IPS DF 6.9 (cell line): ENCODE measurements at regions not wholly inside any gene's neighbourhood (a gene's known extent, or its start where the extent isn't known, plus 50 kb on each side); places are given as distances from the start of the nearest gene placed in this dataset.

Experiments used
- DNase-seq: peaks from one replicate; pipeline ENCODE4 v3.0.0-alpha.2; 2013; ENCODE audit warnings: low read depth, low spot score
- H3K27ac ChIP-seq: one replicate; pipeline ENCODE4 v1.5.1; 2013; ENCODE audit warnings: low read length, control low read depth
- H3K27me3 ChIP-seq: 2 replicates; pipeline ENCODE4 v1.6.1; 2013; ENCODE audit warnings: mild to moderate bottlenecking, low read length; ENCODE audit not compliant: control insufficient read depth, insufficient read depth
- H3K36me3 ChIP-seq: 2 replicates; pipeline ENCODE4 v1.6.1; 2013; ENCODE audit warnings: low read length; ENCODE audit not compliant: control insufficient read depth, insufficient read depth
- H3K4me1 ChIP-seq: 2 replicates; pipeline ENCODE4 v1.6.1; 2013; ENCODE audit warnings: low read length; ENCODE audit not compliant: control insufficient read depth, insufficient read depth
- H3K4me3 ChIP-seq: 2 replicates; pipeline ENCODE4 v1.5.1; 2013; ENCODE audit warnings: mild to moderate bottlenecking, low read length
- H3K9me3 ChIP-seq: 2 replicates; pipeline ENCODE4 v1.6.1; 2013; ENCODE audit warnings: low read length, inconsistent platforms; ENCODE audit not compliant: control insufficient read depth, insufficient read depth
- WGBS: extraction: QIAGEN DNeasy Blood & Tissue Kit; methylation state at CpG from one replicate; pipeline ENCODE4 v1.1.7; 2013; ENCODE audit warnings: mixed read lengths, missing lambda C conversion rate; ENCODE audit not compliant: insufficient read length, insufficient coverage; 5-methylcytosine and 5-hydroxymethylcytosine counted together

DNA sequence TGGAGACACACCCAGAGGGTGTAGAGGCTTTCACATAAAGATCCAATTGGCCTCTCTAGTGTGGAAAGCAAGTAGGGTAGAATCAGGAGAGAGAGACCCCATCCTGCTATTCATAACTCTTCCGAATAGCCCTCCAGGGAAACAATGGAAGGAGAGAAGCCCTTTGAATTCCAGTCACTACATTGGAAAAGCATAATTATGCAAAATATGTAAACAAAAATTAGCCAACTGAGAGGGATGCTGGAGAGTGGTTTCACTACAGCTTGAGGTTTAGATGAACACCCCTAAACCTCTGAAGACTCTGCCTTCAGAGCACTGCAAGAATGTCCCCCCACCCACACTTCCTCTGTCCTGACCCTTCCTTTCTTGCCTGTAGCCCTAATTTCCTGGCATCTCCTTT, 197.3 kb upstream of the ANKRD55 start:
- Histone ChIP-seq H3K4me3 (no peak overlapping the region), H3K27ac (no peak overlapping the region), H3K9me3 (no peaks in the 10 kb centered on the region), H3K36me3 (no peaks in the 10 kb centered on the region), H3K4me1 (no peaks in the 10 kb centered on the region), H3K27me3 (no peaks in the 10 kb centered on the region)
- WGBS, result no CpG with 5 or more reads among the region's 1 CpG
- no peak for DNase-seq

DNA sequence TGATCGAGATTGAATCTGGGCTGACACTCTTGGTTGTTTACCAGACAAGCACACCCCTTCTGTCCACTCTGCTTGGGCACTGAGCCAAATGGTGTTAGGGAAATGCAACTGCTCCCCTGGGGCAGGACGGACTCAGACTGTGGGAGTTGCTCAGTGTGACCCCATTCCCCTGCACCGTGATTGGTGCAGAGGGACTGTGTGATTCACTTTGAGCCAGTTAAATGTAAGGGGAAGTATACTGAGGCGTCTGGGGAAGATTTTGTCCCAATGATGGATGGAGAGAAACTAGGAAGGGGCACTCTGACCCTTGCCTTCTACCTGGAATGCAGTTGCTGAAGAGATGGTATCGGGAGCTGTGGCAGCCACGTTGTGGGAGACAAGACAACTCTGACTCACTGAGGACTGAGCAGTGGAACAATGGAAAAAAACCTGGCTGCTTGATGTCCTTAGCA, 196.0 kb upstream of the ANKRD55 start:
- no CpG with 5 or more reads among the region's 6 CpGs for WGBS
- Histone ChIP-seq H3K27me3 (no peaks in the 10 kb centered on the region), H3K4me1 (no peaks in the 10 kb centered on the region), H3K27ac (no peak overlapping the region), H3K9me3 (no peaks in the 10 kb centered on the region), H3K4me3 (no peak overlapping the region), H3K36me3 (no peaks in the 10 kb centered on the region)
- DNase-seq, result no peak

GRCh38 chr5:56426693-56427092, 193.6 kb upstream of the ANKRD55 start:
- no peaks in the 10 kb centered on the region for H3K4me1 ChIP-seq
- DNase-seq, result no peak
- no peaks in the 10 kb centered on the region for H3K9me3 ChIP-seq
- H3K36me3 ChIP-seq, result no peaks in the 10 kb centered on the region
- no CpG with 5 or more reads among the region's 4 CpGs for WGBS
- H3K27ac ChIP-seq, result no peak overlapping the region
- H3K4me3 ChIP-seq, result no peak overlapping the region
- H3K27me3 ChIP-seq, result no peaks in the 10 kb centered on the region

DNA sequence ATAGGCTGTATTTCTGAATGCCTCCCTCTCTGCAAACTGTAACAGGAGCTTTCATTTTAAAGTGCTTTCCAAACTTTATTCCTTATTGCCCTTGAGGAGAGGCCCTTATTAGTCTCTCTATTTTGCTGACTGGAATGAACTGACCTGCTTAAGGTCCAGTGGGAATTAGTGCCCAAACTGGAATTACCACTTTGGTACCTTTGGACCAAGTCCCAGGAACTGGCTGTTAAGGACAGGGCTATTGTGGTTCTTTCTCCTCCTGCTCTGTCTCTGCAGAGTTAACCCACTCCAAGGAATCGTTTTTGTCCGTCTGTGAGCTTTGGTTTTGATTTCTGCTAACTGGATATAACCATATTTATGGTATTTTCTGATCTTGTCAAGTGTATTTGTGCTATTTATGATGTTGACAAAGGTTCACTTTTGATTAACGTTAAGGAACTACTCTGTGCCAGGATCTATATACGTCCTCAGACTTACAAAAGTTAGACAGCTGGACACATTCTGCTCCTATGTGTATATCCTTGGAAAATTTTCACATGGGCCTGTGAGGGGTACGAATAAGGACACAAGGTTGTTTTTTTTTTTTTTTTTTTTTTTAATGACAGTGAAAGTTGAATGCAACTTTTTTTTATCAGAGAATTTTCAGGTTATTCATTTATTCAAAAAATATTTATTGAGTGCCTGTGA, 189.1 kb upstream of the ANKRD55 start:
- no peaks in the 10 kb centered on the region for H3K27me3 ChIP-seq
- no peaks in the 10 kb centered on the region for H3K36me3 ChIP-seq
- no peak overlapping the region for H3K27ac ChIP-seq
- no peak for DNase-seq
- no peak overlapping the region for H3K4me3 ChIP-seq
- WGBS, result no CpG with 5 or more reads among the region's 5 CpGs
- H3K9me3 ChIP-seq, result no peaks in the 10 kb centered on the region
- H3K4me1 ChIP-seq, result no peaks in the 10 kb centered on the region

DNA sequence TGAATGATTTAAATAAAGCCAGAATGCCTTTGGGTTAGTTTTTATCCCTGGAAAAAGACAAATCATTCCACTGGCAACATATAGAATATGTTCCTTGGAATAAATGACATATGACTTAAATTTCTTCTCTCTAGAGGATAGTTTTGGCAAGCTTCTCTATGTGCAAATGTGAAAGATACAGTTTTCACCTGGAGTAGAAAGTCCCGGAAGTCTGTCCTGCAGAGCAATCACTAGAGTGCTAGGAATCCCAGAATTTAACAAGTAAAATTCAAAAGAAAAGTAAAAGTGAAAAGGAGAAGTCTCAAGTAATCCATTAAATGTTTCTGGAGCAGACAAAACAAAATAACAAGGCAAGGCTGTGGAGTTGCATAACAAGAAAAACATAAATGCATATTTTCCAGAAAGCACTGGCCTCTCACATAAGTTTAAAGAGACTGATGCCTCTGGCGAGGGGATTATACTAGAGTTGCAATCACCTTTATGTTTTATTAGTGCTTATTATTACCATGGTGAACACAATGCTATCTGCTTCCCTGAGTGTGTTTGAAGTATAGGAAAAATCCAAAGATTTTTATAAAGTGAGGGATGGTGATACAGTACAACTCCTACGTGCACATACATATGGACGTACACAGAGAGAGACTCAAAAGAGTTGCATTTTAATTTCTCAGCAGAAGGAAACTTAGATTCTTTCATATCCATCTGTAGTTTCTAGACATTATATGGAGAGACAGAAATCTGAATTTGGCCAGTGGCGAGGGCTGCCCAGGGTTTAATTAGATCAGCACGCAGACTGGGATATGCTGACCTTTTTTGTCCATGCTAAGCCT, 188.3 kb upstream of the ANKRD55 start:
- H3K4me3 ChIP-seq, result no peak overlapping the region
- no peaks in the 10 kb centered on the region for H3K36me3 ChIP-seq
- H3K9me3 ChIP-seq, result no peaks in the 10 kb centered on the region
- no peaks in the 10 kb centered on the region for H3K27me3 ChIP-seq
- no CpG with 5 or more reads among the region's 6 CpGs for WGBS
- no peak overlapping the region for H3K27ac ChIP-seq
- no peak for DNase-seq
- no peaks in the 10 kb centered on the region for H3K4me1 ChIP-seq

GRCh38 chr5:56420323-56420722, 187.2 kb upstream of the ANKRD55 start:
- Histone ChIP-seq H3K4me3 (no peak overlapping the region), H3K27me3 (no peaks in the 10 kb centered on the region), H3K4me1 (no peaks in the 10 kb centered on the region), H3K27ac (no peak overlapping the region), H3K9me3 (no peaks in the 10 kb centered on the region), H3K36me3 (no peaks in the 10 kb centered on the region)
- DNase-seq, result no peak

- Histone ChIP-seq H3K9me3 (no peaks in the 10 kb centered on the region), H3K36me3 (no peaks in the 10 kb centered on the region), H3K4me3 (no peak overlapping the region), H3K27me3 (no peaks in the 10 kb centered on the region), H3K4me1 (no peaks in the 10 kb centered on the region), H3K27ac (no peak overlapping the region)
- no peak for DNase-seq
- no CpG with 5 or more reads among the region's 2 CpGs for WGBS
Observed at GRCh38 chr5:56419667-56420066, 186.5 kb upstream of the ANKRD55 start.

- Histone ChIP-seq H3K36me3 (no peaks in the 10 kb centered on the region), H3K4me3 (no peak overlapping the region), H3K4me1 (no peaks in the 10 kb centered on the region), H3K27me3 (no peaks in the 10 kb centered on the region), H3K27ac (no peak overlapping the region), H3K9me3 (no peaks in the 10 kb centered on the region)
- WGBS, result no CpG with 5 or more reads among the region's 3 CpGs
- no peak for DNase-seq
Observed at GRCh38 chr5:56415356-56415765, 182.2 kb upstream of the ANKRD55 start.

DNA sequence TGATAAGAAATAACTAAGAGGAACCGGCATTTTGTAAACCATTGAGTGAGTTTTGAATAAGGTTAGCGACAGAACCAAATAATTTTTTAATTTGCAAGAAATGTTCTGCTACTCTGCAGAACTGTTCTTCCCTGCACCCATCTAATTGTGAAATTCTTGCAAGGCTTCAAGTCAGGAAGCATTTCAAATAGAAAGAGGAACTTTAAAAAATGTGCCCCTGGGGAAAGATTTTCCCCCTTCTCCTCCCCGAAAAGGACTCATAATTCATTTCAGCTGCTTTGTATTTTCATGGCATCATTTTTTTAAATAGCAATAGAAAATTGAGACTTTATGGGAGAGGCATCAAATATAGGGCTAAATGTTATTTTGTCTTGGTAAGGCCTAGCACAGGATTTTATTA, 180.9 kb upstream of the ANKRD55 start:
- no CpG with 5 or more reads among the region's 3 CpGs for WGBS
- no peaks in the 10 kb centered on the region for H3K4me1 ChIP-seq
- no peak overlapping the region for H3K27ac ChIP-seq

GRCh38 chr5:56413546-56413945, 180.4 kb upstream of the ANKRD55 start:
- H3K9me3 ChIP-seq, result no peaks in the 10 kb centered on the region

More for the DNA sequence above, 180.9 kb upstream of the ANKRD55 start:
- Histone ChIP-seq H3K4me3 (no peak overlapping the region), H3K36me3 (no peaks in the 10 kb centered on the region), H3K27me3 (no peaks in the 10 kb centered on the region), H3K9me3 (no peaks in the 10 kb centered on the region)
- no peak for DNase-seq

More at GRCh38 chr5:56413546-56413945, 180.4 kb upstream of the ANKRD55 start:
- H3K27ac ChIP-seq, result no peak overlapping the region
- H3K4me1 ChIP-seq, result no peaks in the 10 kb centered on the region
- H3K36me3 ChIP-seq, result no peaks in the 10 kb centered on the region
- H3K4me3 ChIP-seq, result no peak overlapping the region
- DNase-seq, result no peak
- no peaks in the 10 kb centered on the region for H3K27me3 ChIP-seq
- WGBS, result no CpG with 5 or more reads among the region's 4 CpGs
